ENCODE measurements at regions not wholly inside any gene's neighbourhood (a gene's known extent, or its start where the extent isn't known, plus 50 kb on each side); places are given as distances from the start of the nearest gene placed in this dataset.
A peak's percentile ranks its signal among the peaks of the same experiment; 100 is the strongest.

DNA sequence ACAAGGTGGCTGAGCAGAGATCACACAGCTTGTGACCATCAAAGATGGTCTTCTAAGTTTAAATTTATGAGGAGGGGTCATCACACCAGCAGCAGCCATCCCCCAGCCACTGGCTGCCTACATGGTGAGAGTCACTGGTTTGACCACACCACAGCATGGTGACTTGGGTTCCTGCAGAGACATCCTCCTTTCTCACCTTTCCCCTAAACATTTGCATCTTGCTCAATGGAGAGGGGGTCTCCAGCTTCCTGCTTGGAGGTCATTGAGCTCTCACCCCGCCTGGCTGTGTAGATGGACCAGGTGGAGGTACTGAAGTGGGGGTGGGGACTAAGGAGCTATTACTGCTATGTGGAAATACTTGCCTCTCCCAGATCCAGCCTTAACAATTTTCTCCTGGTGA is 247.6 kb upstream of the ARGLU1 start (continued):
- TF ChIP-seq TP53 (CRISPR knock-in tag; IDR thresholded peaks at IDR 0.05), result no peak
- TF ChIP-seq NFYB (CRISPR knock-in tag; conservative IDR thresholded peaks at IDR 0.05; ENCODE audit: low read depth), result no peak
- no peak for TF ChIP-seq ZNF416 (CRISPR knock-in tag; IDR thresholded peaks at IDR 0.05)
- TF ChIP-seq ZNF671 (CRISPR knock-in tag; IDR thresholded peaks at IDR 0.05), result no peak
- TF ChIP-seq ZNF512 (CRISPR knock-in tag; IDR thresholded peaks at IDR 0.05; ENCODE audit: borderline replicate concordance), result no peak
- TF ChIP-seq ESRRA (CRISPR knock-in tag; IDR thresholded peaks at IDR 0.05; ENCODE audit: borderline replicate concordance), result no peak
- no peak for TF ChIP-seq NR1H2 (CRISPR knock-in tag; IDR thresholded peaks at IDR 0.05)
- TF ChIP-seq, protein P1, sequence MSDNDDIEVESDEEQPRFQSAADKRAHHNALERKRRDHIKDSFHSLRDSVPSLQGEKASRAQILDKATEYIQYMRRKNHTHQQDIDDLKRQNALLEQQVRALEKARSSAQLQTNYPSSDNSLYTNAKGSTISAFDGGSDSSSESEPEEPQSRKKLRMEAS (CRISPR knock-in tag; IDR thresholded peaks at IDR 0.05), result peak; percentile 38; the same call in 1 of the 2 replicates
- TF ChIP-seq, protein P2, sequence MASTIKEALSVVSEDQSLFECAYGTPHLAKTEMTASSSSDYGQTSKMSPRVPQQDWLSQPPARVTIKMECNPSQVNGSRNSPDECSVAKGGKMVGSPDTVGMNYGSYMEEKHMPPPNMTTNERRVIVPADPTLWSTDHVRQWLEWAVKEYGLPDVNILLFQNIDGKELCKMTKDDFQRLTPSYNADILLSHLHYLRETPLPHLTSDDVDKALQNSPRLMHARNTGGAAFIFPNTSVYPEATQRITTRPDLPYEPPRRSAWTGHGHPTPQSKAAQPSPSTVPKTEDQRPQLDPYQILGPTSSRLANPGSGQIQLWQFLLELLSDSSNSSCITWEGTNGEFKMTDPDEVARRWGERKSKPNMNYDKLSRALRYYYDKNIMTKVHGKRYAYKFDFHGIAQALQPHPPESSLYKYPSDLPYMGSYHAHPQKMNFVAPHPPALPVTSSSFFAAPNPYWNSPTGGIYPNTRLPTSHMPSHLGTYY (CRISPR knock-in tag; IDR thresholded peaks at IDR 0.05), result no peak
- TF ChIP-seq FOXK1 (CRISPR knock-in tag; IDR thresholded peaks at IDR 0.05), result peak; percentile 69; the same call in 1 of the 2 replicates
- no peak for TF ChIP-seq RELA (CRISPR knock-in tag; IDR thresholded peaks at IDR 0.05; ENCODE audit: borderline replicate concordance)
- TF ChIP-seq, protein P3, sequence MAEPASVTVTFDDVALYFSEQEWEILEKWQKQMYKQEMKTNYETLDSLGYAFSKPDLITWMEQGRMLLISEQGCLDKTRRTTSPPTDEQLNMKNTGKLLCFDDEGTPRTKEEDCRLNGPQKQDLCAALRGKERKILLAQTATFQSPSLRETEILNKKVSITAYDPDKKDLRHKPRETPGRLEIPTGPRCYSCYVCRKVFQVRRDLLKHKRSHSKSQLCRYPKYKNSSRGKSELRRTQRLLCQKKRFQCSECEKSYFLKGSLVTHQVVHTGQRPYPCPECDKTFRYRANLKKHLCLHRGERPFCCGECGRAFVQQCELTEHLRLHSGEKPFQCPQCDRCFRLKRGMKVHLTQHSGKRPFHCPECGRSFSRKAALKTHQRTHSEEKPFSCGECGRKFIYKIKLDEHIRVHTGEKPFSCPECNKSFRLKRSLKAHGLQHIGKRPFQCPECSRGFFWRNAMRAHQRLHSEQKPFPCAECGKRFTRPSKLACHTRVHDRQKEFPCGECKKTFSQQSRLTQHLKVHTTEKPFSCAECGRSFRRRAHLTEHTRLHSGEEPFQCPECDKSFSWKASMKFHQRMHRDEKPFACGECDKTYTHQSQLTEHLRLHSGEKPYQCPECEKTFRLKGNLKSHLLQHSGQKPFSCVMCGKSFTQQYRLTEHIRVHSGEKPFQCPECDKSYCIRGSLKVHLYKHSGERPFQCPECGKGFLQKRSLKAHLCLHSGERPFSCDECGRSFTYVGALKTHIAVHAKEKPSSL (CRISPR knock-in tag; conservative IDR thresholded peaks at IDR 0.05), result no peak
- TF ChIP-seq AFF4 (CRISPR knock-in tag; IDR thresholded peaks at IDR 0.05; ENCODE audit: borderline replicate concordance), result no peak
- 0 out of 2 replicates have a peak, but pooled peaks have one; percentile 70 for TF ChIP-seq ZNF396 (CRISPR knock-in tag; IDR thresholded peaks at IDR 0.05; ENCODE audit: borderline replicate concordance)
- no peak for TF ChIP-seq ZNF121 (CRISPR knock-in tag; IDR thresholded peaks at IDR 0.05)
- TF ChIP-seq PRDM15 (CRISPR knock-in tag; IDR thresholded peaks at IDR 0.05), result no peak
- TF ChIP-seq ZNF263 (CRISPR knock-in tag; IDR thresholded peaks at IDR 0.05; ENCODE audit: low read depth), result no peak
- TF ChIP-seq USF2 (CRISPR knock-in tag; IDR thresholded peaks at IDR 0.05), result no peak
- TF ChIP-seq SMAD3 (CRISPR knock-in tag; IDR thresholded peaks at IDR 0.05; ENCODE audit: borderline replicate concordance), result no peak
- TF ChIP-seq TEAD4 (CRISPR knock-in tag; IDR thresholded peaks at IDR 0.05), result no peak
- TF ChIP-seq USF1 (CRISPR knock-in tag; IDR thresholded peaks at IDR 0.05), result no peak
- no peak for TF ChIP-seq JAZF1 (CRISPR knock-in tag; IDR thresholded peaks at IDR 0.05)
- TF ChIP-seq ETV6 (CRISPR knock-in tag; IDR thresholded peaks at IDR 0.05), result peak; percentile 86
- no peak for TF ChIP-seq PRRX2 (CRISPR knock-in tag; IDR thresholded peaks at IDR 0.05)
